Stimulated activated CD4-positive, alpha-beta T cell treated with anti-CD3 and anti-CD28 coated beads, Interleukin-1b, Interleukin-23, amount 100 ng/mL, for 1 hour (primary cell): ENCODE measurements at regions not wholly inside any gene's neighbourhood (a gene's known extent, or its start where the extent isn't known, plus 50 kb on each side); places are given as distances from the start of the nearest gene placed in this dataset.
"Not testable (repeated sequence)": the region's sequence is repeated elsewhere in the genome, so short reads cannot be mapped to it uniquely, and the experiment has no call there.

Source experiments
- DNase-seq, 2 donors: peaks; one replicate each; pipeline ENCODE4 v3.0.0-alpha.2; 2020; ENCODE audit warnings: low read depth in 2 of 2

DNA sequence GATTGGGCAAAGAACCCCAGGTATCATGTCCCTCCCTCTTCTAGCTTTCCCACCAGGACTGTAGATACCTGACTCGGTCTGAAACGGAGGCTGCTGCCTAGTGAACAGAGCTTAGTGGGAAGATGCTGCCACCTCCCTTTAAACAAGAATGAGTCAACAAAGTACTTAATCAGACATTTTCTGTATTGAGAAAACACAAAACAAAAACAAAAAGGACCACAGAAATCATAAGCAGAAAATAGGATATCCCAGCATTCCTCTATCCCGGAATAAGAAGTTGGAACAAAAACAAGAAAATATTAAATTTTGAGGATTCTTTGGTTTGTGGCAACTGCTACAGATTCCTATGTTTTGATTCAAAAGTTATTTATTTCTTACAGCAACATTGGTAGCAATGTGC, 51.7 kb upstream of the COL8A1 start:
- no peak for DNase-seq

DNA sequence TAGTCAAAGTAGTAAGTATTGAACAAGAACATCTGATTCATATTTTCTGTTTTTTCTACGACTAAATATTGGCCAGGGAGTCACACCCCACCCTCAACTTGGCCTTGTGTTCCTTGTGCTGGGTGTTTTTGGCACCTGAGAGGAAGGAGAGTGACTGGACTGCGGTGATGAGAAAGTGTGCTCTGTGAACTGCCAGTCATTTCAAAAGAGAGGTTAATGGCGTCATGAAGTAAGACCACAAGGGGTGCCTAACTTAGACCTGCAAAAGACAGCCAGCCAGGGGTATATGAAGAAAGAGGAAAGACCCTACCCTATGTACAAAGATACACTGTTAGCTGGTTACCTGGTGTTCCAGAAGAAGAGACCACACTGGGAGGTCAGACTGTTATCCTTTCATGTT, 58.4 kb upstream of the COL8A1 start:
- no peak for DNase-seq

DNA sequence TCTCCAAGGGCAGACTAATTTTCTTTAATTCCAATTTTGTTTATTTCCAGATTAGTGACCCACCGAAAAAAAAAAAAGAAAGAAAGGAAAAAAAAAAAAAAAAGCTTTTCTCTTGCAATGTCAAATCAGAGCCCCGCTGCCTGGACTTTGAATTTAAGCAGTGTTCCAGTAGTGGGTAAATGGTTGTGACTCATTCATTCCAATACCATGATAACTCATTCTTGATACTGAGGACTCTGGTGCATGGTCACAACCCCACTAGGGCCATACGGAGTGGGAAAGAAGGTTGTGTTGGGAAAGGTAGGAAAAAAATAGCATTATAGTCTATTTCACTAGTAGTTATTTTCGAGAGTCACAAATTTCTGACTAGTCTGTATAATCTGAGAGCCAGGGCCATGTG, 59.1 kb upstream of the COL8A1 start:
- DNase-seq = no peak

DNA sequence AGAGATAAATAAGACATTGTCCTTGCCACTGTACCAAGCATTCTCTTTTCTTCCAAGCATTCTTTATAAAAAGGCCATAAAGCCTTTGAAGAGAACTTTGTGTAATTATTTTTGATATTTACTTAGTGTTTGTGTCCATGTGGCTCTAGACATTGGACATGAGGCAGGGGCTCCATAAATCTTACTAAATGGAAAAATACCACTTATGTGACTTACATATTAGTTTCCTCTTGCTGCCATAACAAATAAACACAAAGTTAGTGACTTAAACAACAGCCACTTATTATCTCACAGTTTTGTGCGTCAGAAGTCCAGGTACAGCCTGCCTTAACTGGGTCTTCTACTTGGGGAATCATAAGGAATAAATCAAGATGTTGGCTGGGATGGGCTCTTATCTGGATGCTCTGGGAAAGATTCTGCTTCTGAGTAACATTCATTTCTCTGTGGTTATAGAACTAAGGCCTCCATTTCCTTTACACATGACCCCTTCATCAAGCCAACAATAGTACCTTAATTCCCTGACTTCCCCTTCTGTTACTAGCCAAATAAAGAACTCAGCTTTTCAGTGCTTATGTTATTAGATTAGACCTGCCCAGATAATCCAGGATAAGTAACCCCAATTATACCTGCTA, 59.9 kb upstream of the COL8A1 start:
- no peak for DNase-seq

- DNase-seq = no peak
Observed at GRCh38 chr3:99576904-99577559, 61.4 kb upstream of the COL8A1 start.

GRCh38 chr3:99575683-99576082, 62.7 kb upstream of the COL8A1 start:
- DNase-seq = no peak

DNA sequence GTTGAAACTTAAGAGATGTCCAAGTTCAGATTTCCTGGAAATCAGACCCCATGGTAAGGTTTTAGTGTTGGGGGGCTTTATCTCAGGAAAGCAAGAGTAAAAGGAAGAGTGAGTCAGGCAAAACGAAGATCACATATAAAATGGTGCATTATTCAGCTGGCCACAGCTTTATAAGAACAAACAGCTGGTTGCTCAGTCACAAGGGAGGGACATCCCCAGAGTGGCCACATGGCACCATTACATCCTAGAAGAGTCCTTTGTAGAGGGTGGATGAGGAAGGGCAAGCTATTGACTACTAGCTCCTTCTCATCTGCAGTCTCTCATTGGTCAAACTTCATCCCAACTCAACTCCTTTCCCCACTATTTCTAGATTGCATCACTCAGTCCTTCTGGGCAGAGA, 68.3 kb upstream of the COL8A1 start:
- DNase-seq = no peak

DNA sequence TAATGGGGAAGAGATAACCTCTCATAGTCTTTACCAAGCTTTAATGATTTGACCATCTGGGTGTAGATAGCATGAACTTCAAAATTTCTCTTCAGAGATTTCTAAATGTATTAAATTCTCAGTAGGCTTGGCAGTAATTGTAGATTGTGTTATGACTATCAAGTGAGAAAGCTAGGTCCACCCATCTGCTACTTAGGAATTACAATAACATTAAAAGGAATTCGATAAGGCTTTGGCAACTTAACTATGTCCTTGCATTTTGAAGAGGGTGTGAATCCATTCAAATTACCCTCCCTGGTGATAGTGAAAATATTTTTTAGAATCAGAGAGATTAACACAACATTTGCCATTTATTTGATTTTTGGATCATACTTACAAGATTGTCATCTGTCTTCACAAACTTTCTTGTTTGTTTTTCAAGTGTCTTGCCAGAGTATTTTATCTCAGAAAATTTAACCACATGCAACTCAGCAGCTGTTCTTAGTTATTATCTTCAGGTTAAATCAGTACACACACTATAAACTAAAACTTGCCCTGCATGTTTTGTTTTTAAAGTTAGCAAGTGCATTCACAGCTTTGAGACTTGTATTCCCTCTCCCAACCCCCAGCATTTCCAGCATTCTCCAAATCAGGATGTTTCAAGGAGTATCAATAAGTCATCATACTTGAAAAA, 69.6 kb upstream of the COL8A1 start:
- DNase-seq = no peak

GRCh38 chr3:99565331-99565730, 73.1 kb upstream of the COL8A1 start:
- no peak for DNase-seq

DNA sequence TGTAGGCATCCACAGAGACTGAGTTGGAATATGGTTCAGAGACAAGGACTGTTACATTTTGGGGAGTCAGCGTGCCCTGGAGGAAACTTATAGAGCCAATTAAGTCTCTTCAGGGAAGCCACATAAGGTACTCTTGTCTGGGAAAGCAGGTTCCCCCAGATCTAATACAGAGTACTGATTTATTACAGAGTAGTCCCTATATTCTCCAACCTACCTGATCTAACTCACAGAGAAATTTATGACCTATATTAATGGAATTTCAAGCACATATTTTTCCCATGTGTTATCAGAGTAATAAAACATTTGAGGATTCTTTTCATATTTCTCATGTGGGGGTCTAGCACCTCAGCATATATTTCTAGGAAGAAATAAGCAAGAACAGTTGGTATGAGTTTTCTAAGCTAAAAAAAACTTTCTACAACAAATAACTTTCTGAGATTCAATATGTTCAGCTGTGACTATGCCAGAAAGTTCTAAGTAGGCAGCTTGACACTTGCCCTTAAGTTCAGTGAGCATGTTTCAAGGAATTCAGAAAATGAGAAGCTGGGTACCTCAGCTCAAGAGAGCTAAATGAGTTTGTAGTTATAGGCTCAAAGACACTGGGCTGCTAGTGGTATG, 75.3 kb upstream of the COL8A1 start:
- no peak for DNase-seq

DNA sequence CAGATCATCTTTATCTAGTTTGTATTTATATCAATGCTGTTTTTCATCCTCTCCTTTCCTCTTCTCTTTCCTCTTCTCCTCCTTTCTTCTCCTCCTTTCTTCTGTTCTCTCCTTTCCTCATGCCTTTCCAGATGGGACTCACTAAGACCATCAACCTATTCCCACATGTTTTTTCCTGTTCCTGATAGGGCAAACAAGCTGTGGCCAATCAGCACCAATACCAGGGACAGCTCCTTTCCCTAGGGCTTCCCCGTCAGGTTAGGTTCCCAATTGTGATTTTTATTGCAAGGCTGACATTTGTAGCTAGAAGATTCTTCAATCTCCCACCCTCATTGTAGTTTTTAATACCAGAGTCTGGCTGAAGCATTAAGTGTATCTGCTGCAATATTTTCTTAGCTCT, 76.3 kb upstream of the COL8A1 start:
- DNase-seq = no peak

DNA sequence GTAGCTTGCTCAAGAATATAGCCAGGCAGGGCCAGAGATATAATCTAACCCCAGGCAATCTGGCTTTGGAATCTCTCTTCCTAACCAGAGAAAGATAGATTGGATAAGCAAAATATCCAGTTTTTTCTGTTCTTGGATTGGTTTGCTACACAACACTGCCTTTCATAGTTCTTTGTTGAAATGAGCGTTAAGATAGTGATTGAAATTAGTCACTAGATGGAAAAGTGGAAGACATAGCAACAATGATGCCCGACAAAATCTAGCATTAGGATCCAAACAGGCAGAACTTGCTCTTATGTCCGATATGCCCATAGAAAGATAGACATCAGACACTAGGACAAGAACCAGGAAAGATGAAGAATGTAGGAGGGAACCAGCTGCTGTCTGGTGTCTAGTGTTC, 77.3 kb upstream of the COL8A1 start:
- DNase-seq = no peak

DNA sequence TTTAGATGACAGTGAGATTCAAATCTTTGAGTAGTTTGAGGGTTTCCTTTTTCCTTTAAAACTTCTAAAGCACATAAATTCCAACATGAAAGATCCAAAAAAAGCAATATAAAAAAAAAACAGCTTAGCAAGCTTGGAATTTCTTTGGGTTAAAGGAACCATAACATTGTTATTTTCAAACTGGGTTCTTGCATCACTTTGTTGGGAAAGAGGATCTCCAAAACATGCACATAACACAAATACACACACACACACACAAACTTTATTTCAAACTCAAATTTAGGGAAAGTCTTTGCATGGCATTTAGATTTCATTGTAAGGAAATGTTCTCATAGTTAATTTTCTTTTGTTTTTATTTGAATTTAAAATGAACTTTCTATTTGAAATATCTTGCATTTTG, 79.2 kb upstream of the COL8A1 start:
- DNase-seq = no peak

GRCh38 chr3:99555885-99556284, 82.5 kb upstream of the COL8A1 start:
- not testable (repeated sequence) for DNase-seq

DNA sequence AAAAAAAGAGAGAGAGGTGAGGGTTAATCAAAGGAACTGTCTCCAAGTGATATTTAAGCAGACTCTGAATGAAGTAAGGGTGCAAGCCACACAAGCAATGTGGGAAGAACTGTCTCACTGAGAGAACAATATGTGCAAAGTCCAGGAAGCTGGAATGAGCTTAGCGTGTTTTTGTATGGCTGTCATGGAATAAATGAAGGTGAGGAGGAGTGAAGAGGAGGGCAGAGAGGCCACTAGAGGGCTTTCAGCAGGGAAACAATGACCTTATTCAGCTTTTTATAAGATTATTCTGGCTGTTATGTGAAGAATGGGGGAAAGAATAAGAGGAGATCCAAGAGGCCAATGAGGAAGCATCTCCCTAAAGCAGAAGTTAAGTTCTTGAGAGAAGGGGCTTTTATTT, 86.9 kb upstream of the COL8A1 start:
- DNase-seq = no peak

GRCh38 chr3:99549957-99550603, 88.3 kb upstream of the COL8A1 start:
- DNase-seq = no peak

DNA sequence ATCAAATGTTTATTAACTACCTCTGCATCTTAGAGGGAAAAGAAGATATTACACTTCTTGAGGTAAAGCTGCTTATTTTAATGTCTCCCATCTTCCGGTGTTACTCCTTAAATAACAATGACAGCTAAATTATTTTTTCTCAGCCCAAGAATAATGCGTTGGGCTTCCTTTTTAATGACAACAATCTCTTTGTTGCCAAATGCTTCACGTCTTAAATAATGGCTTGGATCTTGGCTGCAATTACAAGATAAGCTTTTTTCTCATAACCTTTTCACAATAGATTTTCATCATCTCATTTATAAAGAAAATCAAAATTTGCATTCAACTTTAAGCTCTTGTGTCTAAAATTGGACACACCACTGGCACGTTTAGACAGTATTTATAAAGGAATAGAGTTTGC, 89.2 kb upstream of the COL8A1 start:
- DNase-seq = no peak

DNA sequence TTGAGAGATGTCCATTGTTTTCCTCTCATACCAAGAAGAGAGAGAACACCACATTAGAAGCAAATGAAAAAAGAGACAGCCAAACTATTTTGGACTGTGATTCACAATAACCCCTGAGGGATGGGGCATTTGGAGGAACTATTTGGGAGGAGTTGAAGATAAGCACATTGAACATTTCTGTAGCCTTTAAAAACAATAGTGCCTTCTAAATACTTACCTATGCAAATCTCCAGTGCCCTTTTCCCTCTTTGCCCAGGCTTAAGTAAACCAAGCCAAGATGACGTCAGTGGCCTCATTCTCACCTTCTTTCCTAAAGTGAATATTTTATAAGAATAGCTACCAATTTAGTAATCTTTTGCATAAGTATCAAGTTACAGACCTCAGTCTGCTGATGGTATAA, 89.7 kb upstream of the COL8A1 start:
- no peak for DNase-seq

- DNase-seq = no peak
Observed at GRCh38 chr3:99545941-99546580, 92.3 kb upstream of the COL8A1 start.

DNA sequence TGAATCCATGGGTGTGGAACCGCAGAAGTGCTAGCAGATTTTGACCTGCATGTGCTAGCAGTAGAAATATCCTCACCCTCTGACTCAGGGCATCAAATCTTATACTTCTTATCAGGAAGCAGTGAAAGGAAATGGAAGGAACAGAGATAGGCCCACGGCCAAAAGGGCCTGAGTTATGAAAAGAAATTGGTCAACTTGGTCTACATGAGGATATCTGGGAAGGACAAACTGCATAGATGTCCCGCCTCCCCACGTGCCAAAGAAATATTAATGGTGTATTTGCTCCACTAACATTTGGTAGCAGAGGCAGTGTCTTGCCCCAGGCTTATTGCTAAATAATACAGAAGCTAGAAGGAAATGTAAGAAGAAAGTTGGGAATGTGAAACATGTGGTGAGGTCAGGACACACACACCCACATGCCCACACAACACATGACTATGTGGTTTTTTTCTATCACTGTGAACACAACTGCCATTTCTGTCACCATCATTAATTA, 93.6 kb upstream of the COL8A1 start:
- DNase-seq = no peak

DNA sequence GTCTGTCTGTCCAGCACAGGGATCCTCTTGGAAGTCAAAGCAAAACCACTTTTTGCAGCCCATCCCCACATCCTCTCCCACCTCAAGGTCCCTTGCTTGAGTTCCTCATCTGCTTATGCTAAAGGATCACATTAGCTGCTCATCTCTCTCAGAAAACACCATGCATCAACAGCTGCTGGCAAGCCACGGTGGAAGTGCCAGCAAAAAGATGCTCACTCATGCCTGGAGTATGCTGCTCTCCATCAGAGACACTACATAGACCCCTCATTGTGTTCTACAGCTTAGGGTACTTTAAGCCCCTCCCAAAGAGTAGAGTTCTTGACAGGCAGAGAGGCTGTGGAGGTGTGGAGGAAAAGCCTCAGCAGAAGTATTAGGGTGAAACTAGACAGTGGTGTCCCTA, 94.6 kb upstream of the COL8A1 start:
- DNase-seq = no peak
